TTC549 (cell line): ENCODE measurements at regions not wholly inside any gene's neighbourhood (a gene's known extent, or its start where the extent isn't known, plus 50 kb on each side); places are given as distances from the start of the nearest gene placed in this dataset.
"Not testable (repeated sequence)": the region's sequence is repeated elsewhere in the genome, so short reads cannot be mapped to it uniquely, and the experiment has no call there.

Experiments
- FAIRE-seq: peaks from 2 replicates; lab custom pipeline; 2012; peaks lifted over from hg19 to GRCh38; lab: Jason Lieb, UNC

GRCh38 chr1:157252473-157252872 lies 114.3 kb upstream of the ETV3 start:
- FAIRE-seq = no peak

- no peak for FAIRE-seq
Measured at GRCh38 chr1:157249739-157250138, 111.5 kb upstream of the ETV3 start.

GRCh38 chr1:157249326-157249725 lies 111.1 kb upstream of the ETV3 start:
- FAIRE-seq = no peak

GRCh38 chr1:157247764-157248049 lies 109.5 kb upstream of the ETV3 start:
- not testable (repeated sequence) for FAIRE-seq

GRCh38 chr1:157247005-157247763 lies 109.0 kb upstream of the ETV3 start:
- FAIRE-seq = no peak

GRCh38 chr1:157245823-157246222 lies 107.6 kb upstream of the ETV3 start:
- no peak for FAIRE-seq

GRCh38 chr1:157241185-157241538 lies 103.0 kb upstream of the ETV3 start:
- FAIRE-seq = no peak

- FAIRE-seq = no peak
Measured at GRCh38 chr1:157240495-157241184, 102.4 kb upstream of the ETV3 start.

- FAIRE-seq = no peak
Measured at GRCh38 chr1:157239936-157240335, 101.7 kb upstream of the ETV3 start.

GRCh38 chr1:157238585-157238984 lies 100.4 kb upstream of the ETV3 start:
- FAIRE-seq = no peak

- no peak for FAIRE-seq
Measured at GRCh38 chr1:157237981-157238380, 99.8 kb upstream of the ETV3 start.

GRCh38 chr1:157237522-157237921 lies 99.3 kb upstream of the ETV3 start:
- no peak for FAIRE-seq

- no peak for FAIRE-seq
Measured at GRCh38 chr1:157236072-157236471, 97.9 kb upstream of the ETV3 start.

GRCh38 chr1:157235307-157235706 lies 97.1 kb upstream of the ETV3 start:
- no peak for FAIRE-seq

- FAIRE-seq = no peak
Measured at GRCh38 chr1:157234705-157235273, 96.6 kb upstream of the ETV3 start.

GRCh38 chr1:157233131-157233530 lies 94.9 kb upstream of the ETV3 start:
- FAIRE-seq = no peak

- FAIRE-seq = no peak
Measured at GRCh38 chr1:157231846-157232525, 93.8 kb upstream of the ETV3 start.

GRCh38 chr1:157230500-157230899 lies 92.3 kb upstream of the ETV3 start:
- no peak for FAIRE-seq

GRCh38 chr1:157227700-157228099 lies 89.5 kb upstream of the ETV3 start:
- FAIRE-seq = no peak

GRCh38 chr1:157226739-157227138 lies 88.5 kb upstream of the ETV3 start:
- FAIRE-seq = no peak

GRCh38 chr1:157219600-157219999 lies 81.4 kb upstream of the ETV3 start:
- no peak for FAIRE-seq

- no peak for FAIRE-seq
Measured at GRCh38 chr1:157219182-157219581, 81.0 kb upstream of the ETV3 start.

- FAIRE-seq = no peak
Measured at GRCh38 chr1:157218671-157219070, 80.5 kb upstream of the ETV3 start.
